ENCODE measurements at regions not wholly inside any gene's neighbourhood (a gene's known extent, or its start where the extent isn't known, plus 50 kb on each side); places are given as distances from the start of the nearest gene placed in this dataset.

- no peak for DNase-seq
These were observed 613.8 kb downstream of the VRK1 start for GRCh38 chr14:97410667-97411620.

GRCh38 chr14:97411938-97412612, 614.9 kb downstream of the VRK1 start:
- no peak for DNase-seq

DNA sequence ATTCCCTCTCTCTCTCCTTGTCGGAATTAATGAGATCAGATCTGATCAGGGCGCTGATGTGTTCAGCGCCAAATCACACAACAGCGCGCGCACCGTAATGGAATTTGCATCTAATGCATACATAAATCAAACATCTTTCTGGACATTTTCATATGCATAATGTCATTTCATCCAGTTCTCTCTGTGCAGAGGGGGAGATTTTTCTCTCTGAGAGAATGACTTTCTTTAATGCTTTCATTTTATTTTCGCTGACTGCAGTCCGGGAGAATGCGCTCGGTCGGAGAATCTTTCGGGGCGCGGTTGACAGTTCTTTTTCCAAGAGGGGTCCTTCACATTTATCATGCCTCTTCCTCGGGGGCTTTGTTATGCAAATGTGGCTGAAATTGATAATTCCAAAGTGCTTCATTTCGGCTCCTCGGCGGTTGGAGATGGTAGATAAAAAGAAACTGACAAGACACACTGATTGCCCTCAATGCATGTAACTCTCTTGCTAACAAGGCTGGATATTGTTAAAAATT, 615.9 kb downstream of the VRK1 start:
- DNase-seq: no peak

GRCh38 chr14:97413966-97414717, 617.0 kb downstream of the VRK1 start:
- DNase-seq: no peak

DNA sequence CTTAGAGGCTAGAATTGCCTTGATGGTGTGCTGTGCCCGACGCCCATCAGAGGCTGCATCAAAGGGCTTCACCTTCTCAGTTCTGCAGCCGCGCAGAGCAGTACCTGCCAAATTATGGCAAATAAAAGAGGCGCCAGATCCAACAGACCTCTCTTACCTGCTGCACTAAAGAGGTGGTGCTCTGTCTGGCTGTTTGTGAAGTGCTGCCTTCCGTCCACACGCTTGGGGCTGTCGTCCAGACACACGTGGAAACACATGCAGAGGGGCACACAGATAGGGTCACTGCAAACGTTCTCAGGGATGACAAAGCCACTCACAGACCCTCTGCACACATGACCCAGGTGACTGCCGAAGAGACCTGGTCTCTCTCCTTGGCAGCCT, 617.5 kb downstream of the VRK1 start:
- no peak for DNase-seq

DNA sequence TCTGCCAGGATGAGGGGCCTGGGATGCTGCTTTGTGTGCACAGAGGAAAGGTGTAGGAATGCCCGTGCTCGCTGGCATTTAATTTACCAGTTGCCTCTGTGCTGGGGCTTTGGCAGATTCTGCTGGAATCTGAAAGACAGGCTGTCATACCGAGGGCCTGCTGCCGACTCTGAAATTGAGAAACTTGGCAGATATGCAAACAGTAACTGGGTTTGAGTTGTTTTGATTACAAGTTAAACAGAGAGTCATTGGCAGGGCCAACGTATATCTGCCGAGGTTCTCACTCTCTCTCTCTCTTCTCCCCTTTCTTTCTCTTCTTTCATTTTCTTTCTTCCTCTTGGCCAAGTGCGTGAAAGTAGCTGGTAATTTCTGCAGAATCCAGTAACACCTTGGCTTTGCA, 618.7 kb downstream of the VRK1 start:
- DNase-seq: no peak

DNA sequence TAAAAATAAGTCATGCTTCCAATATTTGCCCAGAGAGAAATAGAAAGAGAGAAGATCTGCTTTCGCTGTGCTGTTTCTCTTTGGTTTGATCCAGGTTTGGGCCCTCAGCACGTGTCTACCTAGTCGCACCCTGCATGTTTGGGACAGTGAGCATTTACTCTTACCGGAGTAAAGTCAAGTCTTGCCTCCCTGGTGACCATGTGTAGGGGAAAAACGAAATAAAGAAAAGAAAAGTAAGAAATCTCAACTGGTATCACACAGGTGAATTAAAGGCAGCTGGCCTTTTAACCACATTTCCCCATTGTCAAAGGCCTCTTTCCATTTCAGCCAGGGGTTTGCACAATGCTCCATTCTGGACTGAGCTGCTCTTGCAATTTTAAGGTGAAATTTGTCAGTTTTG, 619.4 kb downstream of the VRK1 start:
- DNase-seq: no peak

- DNase-seq: no peak
These were observed 620.1 kb downstream of the VRK1 start for GRCh38 chr14:97417331-97417730.

DNA sequence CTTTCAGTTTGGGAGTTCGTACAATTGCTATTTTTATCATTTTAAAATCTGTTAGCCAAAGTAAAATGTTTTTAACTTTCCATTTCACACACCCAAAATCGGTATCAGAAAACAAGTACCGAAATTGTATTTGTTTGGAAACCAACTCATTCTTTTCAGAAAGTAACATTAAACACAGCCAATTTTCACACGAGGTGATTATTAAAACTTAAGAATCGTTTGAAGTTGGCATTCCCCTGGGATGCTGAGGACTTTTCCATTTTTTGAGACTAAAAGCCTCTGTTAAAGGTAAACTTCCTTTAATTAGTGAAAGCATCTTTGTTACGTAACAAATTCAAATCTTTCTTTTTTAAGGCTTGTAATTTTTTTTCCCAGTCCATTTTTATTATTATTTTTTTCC, 623.0 kb downstream of the VRK1 start:
- no peak for DNase-seq

- DNase-seq: no peak
These were observed 629.6 kb downstream of the VRK1 start for GRCh38 chr14:97426776-97427175.

DNA sequence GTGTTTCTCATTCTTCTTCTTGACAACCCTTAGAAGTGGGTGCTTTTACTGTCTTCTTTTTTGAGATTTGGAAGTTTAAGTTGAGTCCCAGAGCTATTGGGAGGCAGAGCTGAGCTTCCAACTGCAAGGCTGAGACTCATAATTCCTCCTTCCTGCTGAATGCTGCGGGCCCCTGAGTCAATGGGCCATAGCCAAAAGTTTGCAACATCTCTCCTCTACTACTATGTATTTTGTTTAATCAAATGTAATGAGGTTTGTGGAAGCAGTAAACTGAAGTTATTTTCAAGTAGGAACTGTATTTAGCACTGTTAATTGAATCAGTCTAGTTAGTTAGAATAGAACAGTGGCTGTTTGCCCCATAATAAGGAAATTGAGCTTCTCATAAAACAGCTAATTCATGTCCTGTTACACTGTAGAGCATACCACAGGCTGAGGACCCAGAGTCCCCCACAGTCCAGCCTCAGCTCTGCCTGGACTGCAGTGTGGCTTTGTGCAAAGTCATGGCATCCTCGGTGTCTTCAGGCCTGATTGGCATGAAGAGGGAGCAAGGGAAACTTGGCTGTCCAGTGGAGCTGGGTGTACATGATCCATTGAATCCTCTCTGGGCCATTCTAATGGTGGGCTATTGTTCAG, 631.7 kb downstream of the VRK1 start:
- DNase-seq: no peak

- no peak for DNase-seq
These were observed 635.4 kb downstream of the VRK1 start for GRCh38 chr14:97432586-97432985.

DNA sequence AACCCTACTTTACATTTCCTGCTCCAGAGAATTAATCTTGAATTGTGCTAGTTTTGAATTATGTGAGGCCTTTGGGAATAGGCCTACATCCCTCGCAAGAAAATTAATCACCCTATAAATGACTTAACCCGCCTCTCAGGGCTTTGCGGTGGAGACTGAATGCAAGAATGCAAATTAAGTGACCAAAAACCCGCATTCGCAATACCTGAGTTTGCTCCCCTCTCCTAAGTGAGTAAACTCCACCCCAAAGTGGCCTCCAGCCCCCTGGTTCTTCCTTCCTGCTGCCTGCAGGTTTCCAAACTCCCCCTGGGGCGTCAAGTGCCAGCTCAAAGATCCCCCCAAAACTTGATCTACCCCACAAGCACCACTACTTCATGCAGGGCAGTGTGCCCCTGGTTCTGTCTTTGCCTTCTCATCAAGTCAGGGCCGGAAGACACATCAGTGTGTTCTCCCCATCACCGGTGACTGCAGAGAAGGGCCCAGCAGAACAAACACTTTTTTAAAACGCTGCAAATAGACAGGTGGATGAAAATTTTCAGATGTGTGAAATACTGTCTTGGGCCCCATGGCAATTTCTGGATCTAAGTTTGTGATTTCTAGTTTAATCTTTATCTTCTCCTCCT, 644.7 kb downstream of the VRK1 start:
- no peak for DNase-seq

DNA sequence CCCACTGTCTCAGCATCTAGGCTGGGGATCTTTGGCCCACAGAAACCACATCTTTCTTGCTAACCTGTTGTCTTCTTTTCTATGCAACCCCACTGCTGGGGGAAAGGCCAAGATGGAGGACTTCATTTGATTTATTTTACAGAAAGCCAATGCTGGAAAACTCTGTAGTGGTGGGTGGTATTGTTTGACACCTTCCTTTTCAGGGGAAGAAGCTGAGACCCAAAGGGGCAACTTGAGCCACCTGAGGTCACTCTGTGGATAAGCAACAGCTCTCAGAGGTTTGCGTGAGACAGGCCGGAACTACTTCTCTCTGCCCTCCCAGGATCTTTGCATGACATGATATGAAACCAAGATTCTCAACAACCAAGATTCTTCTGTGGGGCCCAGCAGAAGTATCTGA, 645.2 kb downstream of the VRK1 start:
- DNase-seq: no peak

GRCh38 chr14:97443412-97443811, 646.2 kb downstream of the VRK1 start:
- no peak for DNase-seq

DNA sequence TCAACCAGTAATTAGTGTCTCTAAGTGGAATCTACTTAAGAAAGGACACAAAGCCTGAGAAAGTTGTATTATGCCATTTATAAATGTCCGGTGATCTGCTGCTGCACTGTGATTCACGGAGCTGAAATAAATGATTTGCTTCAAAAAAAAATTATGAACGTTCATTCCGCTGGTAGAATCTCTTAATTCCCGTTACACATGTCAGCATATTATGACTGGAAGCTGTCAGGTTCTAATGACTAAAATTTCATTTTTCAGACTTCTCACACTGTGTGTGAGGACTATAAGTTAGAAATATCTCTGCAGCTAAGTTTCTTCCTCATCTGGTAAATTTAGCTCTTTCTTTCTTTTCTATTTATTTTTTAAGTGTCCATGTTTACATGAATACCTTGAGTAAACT, 647.1 kb downstream of the VRK1 start:
- DNase-seq: no peak

DNA sequence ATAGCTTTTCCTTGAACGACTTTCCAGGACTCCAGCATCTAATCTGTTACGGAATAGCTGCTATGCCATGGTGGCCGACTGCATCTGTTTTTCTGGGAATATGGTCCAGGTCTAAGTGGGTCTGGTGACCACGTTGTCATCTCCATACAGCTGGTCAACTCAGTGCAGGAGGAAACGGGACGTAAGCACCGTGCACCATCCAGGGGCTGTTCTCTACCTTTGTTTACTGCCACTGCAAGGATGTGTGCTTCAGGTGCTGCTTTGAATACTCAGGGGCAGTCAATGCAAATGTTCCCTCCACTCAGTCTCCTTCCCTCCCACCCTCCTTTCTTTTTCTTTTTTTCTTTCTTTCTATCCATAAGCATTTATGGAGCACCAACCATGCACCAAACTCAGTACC, 648.2 kb downstream of the VRK1 start:
- no peak for DNase-seq

DNA sequence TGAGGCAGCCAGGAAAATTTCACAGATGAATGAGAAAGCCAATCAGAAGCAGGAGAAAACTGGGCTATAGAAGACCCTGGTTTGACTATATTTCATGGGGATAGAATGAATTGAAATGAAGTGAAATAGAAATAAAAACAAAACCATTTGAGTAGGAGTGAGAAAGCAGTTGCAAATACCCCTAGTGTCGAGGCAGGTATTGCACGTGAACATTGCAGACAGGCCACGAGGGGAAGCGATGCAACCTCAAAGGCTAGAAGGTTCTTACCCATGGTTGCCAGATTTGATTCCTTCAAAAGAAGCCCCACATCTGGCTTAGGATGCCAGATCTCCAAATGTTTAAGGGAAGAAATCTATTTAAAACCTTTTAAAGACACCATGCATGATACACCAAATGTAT, 648.9 kb downstream of the VRK1 start:
- DNase-seq: no peak

DNA sequence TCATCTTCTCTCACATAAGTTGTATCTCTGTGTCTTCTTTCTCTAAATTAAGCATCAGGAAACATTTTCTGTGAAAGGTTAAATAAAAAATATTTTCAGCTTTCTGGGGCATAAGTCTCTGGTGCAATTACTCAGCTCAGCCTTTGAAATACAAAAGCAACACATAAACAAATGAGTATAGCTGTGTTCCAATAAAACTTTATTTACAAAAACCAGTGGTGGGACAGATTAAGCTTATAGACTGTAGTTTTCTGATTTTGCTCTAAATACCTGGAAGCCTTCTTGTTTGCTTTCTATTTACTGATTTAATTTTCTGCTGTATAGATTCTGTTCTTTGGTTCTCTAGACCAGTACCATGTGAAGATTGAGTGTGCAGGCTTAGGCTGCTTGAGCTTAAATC, 655.1 kb downstream of the VRK1 start:
- DNase-seq: no peak

DNA sequence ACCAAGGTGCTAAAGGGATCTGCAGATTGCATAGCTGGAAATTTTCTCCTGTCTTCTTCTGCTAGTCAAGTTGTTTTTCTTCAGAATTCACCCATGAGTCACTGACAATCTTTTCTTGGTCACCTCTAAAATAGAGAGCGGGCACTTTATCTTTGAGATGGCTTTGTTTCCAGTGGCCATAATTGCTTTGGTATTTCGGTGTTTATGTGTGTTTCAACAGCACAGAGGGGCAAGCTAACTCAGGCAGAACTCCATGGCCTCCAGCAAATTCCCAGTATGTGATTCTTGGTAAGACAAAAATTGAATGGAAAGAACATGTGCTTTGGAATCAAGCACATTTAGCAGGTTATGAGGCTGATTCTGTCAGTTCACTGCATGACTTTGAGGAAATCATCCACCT, 656.8 kb downstream of the VRK1 start:
- no peak for DNase-seq

DNA sequence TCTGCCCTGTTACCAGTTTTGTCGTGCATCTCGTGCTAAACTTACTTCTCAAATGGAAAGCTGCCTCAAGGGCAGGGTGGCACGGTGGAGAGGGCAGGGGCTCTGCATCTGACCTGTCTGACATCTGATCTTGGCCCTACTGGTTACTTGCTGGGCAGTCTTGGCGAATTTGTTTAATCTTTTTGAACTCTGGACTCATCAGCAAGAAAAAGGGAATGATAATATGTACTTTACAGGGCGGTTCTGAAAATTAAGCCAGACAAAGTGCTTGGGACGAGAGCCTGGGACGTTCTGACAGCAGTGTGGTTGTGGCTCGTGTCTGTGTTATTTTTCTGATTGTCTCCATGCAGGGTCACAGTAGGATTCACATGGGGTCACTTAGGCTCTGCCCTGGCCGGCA, 659.3 kb downstream of the VRK1 start:
- no peak for DNase-seq

DNA sequence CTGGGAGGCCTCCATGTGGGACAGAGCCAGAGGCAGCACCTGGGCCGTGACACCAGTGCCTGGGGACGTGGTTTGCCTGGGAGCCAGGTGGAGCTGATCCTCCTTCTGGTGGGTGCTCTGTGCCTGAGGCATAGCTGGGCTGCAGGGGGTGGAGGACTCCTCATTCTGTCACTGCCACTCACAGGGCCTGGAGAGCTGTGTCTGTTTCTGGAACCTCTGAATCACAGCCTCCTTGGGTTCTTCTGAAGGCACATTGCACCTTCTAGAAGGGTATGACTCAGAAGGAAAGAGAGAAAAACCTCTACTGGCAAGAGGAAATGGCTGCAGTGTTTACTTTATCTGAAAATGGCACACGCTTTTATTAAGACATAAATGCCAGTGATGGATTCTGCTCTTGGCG, 659.8 kb downstream of the VRK1 start:
- DNase-seq: no peak
